ENCODE measurements at regions not wholly inside any gene's neighbourhood (a gene's known extent, or its start where the extent isn't known, plus 50 kb on each side); places are given as distances from the start of the nearest gene placed in this dataset.

- no peak for TF ChIP-seq CTCF (IDR thresholded peaks at IDR 0.05)
- no peak for TF ChIP-seq EZH2phosphoT487 (IDR thresholded peaks at IDR 0.05)
- no peak for TF ChIP-seq EZH2 (IDR thresholded peaks at IDR 0.05)
Measured at GRCh38 chr11:80603472-80603871, 1162.6 kb upstream of the TENM4 start.

All from neural progenitor cell (in vitro differentiated cells).